Activated T-helper 2 cell treated with anti-CD3 and anti-CD28 coated beads, Interferon-gamma antibody, Interleukin-2, Interleukin-4, amounts not matched to agents 10 μg/mL and 5 μg/mL and 100 μg/mL, durations not matched to agents 14 hours and 24 hours and 36 hours (primary cell): ENCODE measurements at regions not wholly inside any gene's neighbourhood (a gene's known extent, or its start where the extent isn't known, plus 50 kb on each side); places are given as distances from the start of the nearest gene placed in this dataset.

Experiments
- DNase-seq: peaks from one replicate; pipeline ENCODE4 v3.0.0; 2021; ENCODE audit warnings: low spot score
- H3K27ac Mint-ChIP-seq: one replicate; pipeline ENCODE4 v1.8.0; 2021; ENCODE audit warnings: mixed read lengths
- H3K27me3 Mint-ChIP-seq: one replicate; pipeline ENCODE4 v1.8.0; 2021; ENCODE audit warnings: low read depth, mixed read lengths
- H3K36me3 Mint-ChIP-seq: one replicate; pipeline ENCODE4 v1.8.0; 2021; ENCODE audit warnings: low read depth, mixed read lengths
- H3K4me1 Mint-ChIP-seq: one replicate; pipeline ENCODE4 v1.8.0; 2021; ENCODE audit warnings: low read depth, mixed read lengths
- H3K4me3 Mint-ChIP-seq: one replicate; pipeline ENCODE4 v1.8.0; 2021; ENCODE audit warnings: low read depth, mild to moderate bottlenecking, moderate library complexity, mixed read lengths
- H3K9me3 Mint-ChIP-seq: one replicate; pipeline ENCODE4 v1.8.0; 2021; ENCODE audit warnings: mixed read lengths
- intact Hi-C: fragments of 100-400 bp; cut with micrococcal nuclease; formaldehyde crosslinking; loops from one replicate; pipeline ENCODE4 v1.15.1; 2023

DNA sequence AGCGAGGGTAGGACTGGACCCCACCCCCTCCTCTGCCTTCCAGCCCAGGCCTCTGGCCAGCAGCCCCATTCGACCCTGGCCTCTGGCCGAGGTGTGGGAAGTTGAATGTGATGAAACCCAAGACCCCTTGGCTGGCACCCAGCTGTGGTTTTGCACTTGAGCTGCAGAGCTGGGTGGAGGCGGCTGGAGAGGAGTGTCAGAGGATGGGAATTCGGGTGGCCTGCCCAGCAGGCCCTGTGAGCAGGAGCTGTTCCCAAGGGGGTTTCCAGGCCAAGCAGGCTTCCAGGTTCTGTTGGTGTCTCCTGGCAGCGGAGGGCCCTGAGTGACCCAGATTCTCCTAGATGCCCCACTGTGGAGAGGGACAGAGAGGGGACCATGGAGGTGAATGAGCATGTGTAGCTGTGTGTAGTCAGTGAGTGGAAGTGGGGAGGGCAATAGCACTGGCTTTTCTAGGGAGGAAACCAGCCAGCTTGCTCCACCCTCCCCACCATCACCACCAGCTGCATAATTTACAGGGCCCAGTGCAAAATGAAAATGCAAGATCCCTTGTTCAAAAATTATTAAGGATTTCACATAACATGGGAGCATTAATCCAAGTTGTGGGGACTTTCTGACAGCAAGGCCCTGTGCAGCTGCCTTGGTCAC lies 172.2 kb upstream of the HAAO start:
- intact Hi-C loops = no loop called here
- peaks cover 19% of the 10 kb centered on the region for H3K27me3 Mint-ChIP-seq
- H3K4me3 Mint-ChIP-seq = no peak overlapping the region
- H3K9me3 Mint-ChIP-seq = no peaks in the 10 kb centered on the region
- no peak for DNase-seq
- H3K27ac Mint-ChIP-seq = no peak overlapping the region
- no peaks in the 10 kb centered on the region for H3K36me3 Mint-ChIP-seq
- H3K4me1 Mint-ChIP-seq = peaks cover 8% of the 10 kb centered on the region

DNA sequence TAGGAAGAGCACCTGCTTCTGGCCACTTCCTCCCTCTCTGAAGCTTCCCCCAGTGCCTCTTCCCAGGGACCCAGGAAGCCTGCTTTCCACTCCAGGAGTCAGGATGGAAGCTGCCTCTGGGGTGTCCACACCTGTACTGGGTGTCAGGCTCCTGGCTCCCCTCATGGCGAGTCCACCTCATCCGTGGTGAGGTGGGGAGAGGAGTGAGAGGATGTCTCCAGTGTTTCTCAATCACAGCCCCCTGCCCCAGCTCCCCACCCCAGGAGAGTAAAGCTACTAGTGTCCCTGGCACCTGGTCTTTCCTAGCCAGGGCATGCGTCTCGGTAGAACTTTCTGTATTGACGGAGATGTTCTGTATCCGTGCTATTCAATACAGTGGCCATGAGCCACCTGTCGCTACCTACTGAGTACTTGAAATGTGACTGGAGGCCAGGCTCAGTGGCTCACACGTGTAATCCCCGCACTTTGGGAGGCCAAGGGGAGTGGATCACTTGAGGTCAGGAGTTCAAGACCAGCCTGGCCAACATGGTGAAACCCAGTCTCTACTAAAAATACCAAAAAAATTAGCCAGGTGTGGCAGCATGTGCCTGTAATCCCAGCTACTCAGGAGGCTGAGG lies 171.2 kb upstream of the HAAO start:
- Mint-ChIP-seq H3K4me3 (no peak overlapping the region), H3K4me1 (peaks cover 8% of the 10 kb centered on the region), H3K27me3 (peaks cover 19% of the 10 kb centered on the region), H3K36me3 (no peaks in the 10 kb centered on the region), H3K27ac (no peak overlapping the region), H3K9me3 (no peaks in the 10 kb centered on the region)
- intact Hi-C loops = no loop called here
- DNase-seq = no peak

DNA sequence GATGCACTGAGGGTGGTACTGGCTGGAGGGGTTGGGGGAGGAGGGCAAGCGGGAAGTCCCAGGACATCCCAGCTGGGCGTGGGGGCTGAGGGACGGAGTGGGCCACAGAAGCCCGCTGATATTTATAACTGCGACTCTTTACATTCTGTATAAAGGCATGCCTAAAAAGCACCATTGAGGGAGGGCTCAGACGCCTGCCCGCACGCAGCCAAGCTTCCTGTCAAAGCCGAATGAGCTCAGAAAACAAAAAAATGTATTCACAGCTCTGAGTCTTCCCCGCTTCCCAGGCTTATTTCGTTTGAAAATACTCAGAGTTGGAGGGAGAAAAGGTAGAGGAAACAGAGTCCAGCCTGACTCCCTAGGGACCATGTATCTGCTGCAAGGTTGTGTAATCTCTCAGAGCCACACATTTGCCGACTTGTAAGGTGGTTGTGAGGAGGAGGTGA lies 170.1 kb upstream of the HAAO start:
- no peaks in the 10 kb centered on the region for H3K36me3 Mint-ChIP-seq
- H3K4me3 Mint-ChIP-seq = no peak overlapping the region
- peaks cover 8% of the 10 kb centered on the region for H3K4me1 Mint-ChIP-seq
- no peaks in the 10 kb centered on the region for H3K9me3 Mint-ChIP-seq
- peaks cover 19% of the 10 kb centered on the region for H3K27me3 Mint-ChIP-seq
- H3K27ac Mint-ChIP-seq = no peak overlapping the region
- intact Hi-C loops = no loop called here
- no peak for DNase-seq

DNA sequence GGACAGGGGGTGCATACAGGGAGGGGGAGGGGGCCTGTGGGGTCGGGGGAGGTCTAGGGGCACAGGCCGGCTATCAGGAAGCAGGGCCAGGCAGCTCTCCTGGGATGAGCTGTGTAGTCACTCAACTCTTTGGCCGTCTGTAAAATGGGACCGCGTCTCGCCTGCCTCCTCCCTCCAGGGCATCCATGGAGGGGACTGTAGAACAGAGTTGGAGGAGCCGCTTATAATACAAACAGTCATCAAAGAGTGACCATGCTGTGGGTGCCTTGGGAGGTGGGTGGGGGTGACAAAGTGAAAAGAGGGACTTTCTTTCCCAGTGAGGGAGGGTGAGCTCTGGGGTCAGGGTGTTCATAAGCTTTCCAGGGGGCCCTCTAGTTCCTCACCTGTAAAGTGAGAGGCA lies 169.6 kb upstream of the HAAO start:
- Mint-ChIP-seq H3K9me3 (no peaks in the 10 kb centered on the region), H3K4me3 (no peak overlapping the region), H3K36me3 (no peaks in the 10 kb centered on the region), H3K4me1 (peaks cover 8% of the 10 kb centered on the region), H3K27ac (no peak overlapping the region), H3K27me3 (peaks cover 19% of the 10 kb centered on the region)
- intact Hi-C loops = no loop called here
- no peak for DNase-seq

DNA sequence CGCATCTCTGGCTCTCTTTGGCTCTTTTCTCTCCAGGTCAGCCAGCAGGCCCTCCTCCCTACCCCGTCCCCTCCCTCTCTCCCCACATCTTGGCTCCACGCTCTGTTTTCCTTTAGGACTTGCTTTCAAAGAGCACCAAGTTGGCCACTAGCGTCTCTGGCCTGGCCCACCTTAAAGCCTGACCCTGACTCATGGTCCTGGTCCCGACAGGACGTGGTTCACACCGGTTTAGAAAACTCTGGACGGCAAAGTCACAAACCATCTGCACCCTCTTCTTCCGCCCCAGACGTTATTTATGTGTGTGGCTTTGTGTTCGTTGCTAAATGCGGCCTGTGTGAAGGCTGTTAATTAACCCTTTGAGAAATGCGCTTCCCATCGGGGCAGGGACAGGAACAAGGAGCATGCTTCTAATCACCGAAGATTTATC lies 169.0 kb upstream of the HAAO start:
- H3K27ac Mint-ChIP-seq = no peak overlapping the region
- H3K9me3 Mint-ChIP-seq = no peaks in the 10 kb centered on the region
- intact Hi-C loops = no loop called here
- H3K4me1 Mint-ChIP-seq = peaks cover 8% of the 10 kb centered on the region
- no peak overlapping the region for H3K4me3 Mint-ChIP-seq
- H3K27me3 Mint-ChIP-seq = peaks cover 19% of the 10 kb centered on the region
- no peaks in the 10 kb centered on the region for H3K36me3 Mint-ChIP-seq
- no peak for DNase-seq

DNA sequence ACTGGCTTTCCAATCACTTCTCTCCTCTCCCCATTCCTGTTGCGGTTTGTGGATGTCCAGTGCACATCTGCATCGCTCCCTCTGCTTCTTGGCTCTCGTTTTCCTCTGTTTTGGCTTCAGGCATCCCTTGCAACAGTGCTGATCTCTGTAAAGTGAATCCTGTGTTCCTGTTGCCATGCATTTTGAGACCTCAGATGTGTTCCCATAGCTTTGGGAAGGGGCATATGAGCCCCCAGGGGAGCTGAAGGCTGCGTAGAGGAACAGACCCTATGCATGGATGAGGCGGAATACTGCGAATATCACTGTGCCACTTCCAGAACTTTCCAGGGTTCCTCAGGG lies 168.4 kb upstream of the HAAO start:
- H3K9me3 Mint-ChIP-seq = no peaks in the 10 kb centered on the region
- no peak overlapping the region for H3K27ac Mint-ChIP-seq
- H3K27me3 Mint-ChIP-seq = peaks cover 19% of the 10 kb centered on the region
- H3K36me3 Mint-ChIP-seq = no peaks in the 10 kb centered on the region
- intact Hi-C loops = no loop called here
- peaks cover 8% of the 10 kb centered on the region for H3K4me1 Mint-ChIP-seq
- H3K4me3 Mint-ChIP-seq = no peak overlapping the region
- no peak for DNase-seq

DNA sequence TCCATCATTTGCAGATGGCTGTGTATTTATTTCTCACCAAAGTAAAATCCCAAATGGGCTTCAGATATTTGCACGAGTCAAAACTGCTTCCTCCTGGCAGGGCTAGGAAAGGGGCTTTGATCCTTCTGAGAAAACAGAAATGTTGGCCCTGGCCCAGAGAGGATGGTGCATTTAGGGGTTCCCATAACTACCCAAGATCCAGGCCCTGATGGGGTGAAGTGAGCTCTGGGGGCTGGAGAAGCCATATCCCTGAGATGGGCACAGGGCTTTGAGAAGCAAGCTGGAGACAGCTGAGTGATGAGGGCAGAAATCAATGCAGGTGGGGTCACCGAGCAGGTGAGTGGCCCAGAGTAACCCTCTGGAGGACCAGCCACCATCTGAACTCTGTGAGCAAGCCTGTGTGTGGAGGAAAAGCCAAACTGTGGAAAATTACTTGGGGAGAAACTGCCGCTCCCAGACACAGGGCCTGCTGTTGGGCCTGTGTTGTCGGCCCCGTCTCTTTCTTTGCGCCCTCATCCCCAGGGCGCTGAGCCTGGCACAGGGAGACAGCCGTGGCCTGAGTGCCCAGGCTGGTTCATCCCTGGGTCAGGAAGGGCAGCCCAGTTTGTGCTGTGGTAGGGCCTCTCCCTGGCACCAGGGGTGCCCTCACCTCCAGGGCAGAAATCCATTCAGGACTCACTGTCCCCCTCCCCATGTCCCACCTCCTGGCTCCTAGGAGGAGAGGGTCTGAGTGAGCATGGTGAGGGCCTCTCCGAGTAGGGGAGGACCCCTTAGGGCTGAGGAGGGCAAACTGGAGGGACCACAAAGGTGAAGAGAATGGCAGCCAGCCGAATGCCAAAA lies 167.8 kb upstream of the HAAO start:
- H3K4me1 Mint-ChIP-seq = peaks cover 8% of the 10 kb centered on the region
- H3K4me3 Mint-ChIP-seq = no peak overlapping the region
- intact Hi-C loops = no loop called here
- H3K36me3 Mint-ChIP-seq = no peaks in the 10 kb centered on the region
- peaks cover 19% of the 10 kb centered on the region for H3K27me3 Mint-ChIP-seq
- no peak for DNase-seq
- H3K9me3 Mint-ChIP-seq = no peaks in the 10 kb centered on the region
- H3K27ac Mint-ChIP-seq = no peak overlapping the region

DNA sequence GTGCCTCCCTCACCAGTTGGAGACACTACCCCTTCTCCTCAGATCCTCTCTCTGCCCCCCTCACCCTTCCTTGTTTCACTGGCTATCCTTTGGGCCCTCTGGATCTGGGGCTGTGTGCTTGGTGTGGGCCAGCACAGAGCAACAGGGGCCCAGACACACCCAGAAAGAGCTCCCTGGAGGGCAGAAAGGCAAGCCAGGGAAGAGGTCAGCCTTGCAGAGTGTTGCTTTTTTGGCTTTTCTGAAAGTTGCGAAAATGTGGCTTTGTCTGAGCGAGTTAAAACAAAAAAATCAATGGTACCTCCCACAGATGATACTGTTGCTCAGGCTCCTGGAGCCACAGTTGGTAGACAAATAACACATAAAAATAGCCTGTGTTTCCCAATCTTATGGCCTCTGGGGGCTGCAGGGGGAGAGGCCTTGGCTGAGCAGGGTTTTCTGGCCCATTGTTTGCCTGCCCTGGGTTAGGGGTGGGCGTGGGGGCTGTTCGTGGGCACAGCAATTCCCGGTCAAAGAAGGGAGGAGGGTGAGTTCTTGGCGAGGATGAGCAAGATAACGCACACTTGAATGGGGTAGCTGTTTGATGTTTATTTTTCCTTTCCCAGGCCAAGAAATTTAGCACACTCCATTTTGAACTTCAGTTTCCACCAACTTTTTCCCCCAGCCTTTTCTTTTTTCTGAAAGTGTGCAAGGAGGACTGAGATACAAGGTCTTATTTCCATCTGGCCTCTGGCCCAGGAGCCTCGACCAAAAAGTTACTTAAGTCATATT lies 167.0 kb upstream of the HAAO start:
- H3K9me3 Mint-ChIP-seq = no peaks in the 10 kb centered on the region
- DNase-seq = no peak
- peaks cover 8% of the 10 kb centered on the region for H3K4me1 Mint-ChIP-seq
- peaks cover 19% of the 10 kb centered on the region for H3K27me3 Mint-ChIP-seq
- no peak overlapping the region for H3K27ac Mint-ChIP-seq
- intact Hi-C loops = no loop called here
- H3K36me3 Mint-ChIP-seq = no peaks in the 10 kb centered on the region
- H3K4me3 Mint-ChIP-seq = no peak overlapping the region

DNA sequence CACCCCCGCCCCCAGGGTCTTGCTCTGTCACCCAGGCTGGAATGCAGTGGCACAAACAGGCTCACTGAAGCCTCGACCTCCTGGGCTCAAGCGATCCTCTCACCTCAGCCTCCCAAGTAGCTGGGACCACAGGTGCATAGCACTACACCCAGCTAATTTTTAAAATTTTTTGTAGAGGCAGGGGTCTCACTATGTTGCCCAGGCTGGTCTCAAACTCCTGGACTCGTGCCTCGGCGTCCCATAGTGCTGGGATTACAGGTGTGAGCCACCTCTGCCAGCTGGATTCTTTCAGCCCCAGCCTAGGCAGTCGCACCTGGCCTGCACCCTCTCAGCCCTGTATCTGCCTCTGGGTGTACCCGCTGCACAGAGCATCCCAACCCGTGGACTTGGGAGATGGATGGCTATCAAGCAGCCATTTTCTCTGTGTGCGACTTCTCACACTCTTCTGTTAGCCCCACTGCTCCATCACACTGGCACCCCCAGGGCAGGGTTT lies 166.4 kb upstream of the HAAO start:
- intact Hi-C loops = no loop called here
- Mint-ChIP-seq H3K27me3 (peaks cover 19% of the 10 kb centered on the region), H3K27ac (no peak overlapping the region), H3K4me1 (peaks cover 8% of the 10 kb centered on the region), H3K36me3 (no peaks in the 10 kb centered on the region), H3K9me3 (no peaks in the 10 kb centered on the region), H3K4me3 (no peak overlapping the region)
- DNase-seq = no peak

DNA sequence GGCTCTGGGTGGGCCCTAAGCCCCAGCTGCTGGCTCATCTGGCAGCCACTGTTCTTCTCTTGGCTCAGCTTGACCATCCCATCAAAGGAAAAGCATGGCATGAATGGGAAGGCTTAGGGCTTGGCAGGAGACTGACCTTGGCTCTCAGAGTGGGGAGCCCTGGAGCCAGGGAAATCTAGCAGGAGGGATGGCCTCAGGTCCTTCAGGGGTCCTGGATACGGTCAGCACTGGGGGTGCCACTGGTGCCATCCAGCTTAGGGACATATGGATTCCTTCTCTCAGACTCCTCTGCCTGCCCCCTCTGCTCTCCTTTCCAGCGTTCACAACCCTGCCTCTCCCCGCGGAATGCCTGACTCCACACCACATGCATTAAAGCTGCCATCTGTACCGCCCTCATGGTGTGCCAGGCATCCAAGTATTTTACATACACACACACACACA lies 165.5 kb upstream of the HAAO start:
- H3K4me3 Mint-ChIP-seq = no peak overlapping the region
- peaks cover 15% of the 10 kb centered on the region for H3K27me3 Mint-ChIP-seq
- no peaks in the 10 kb centered on the region for H3K36me3 Mint-ChIP-seq
- no peaks in the 10 kb centered on the region for H3K9me3 Mint-ChIP-seq
- peaks cover 5% of the 10 kb centered on the region for H3K4me1 Mint-ChIP-seq
- no peak overlapping the region for H3K27ac Mint-ChIP-seq
- intact Hi-C loops = no loop called here
- no peak for DNase-seq

DNA sequence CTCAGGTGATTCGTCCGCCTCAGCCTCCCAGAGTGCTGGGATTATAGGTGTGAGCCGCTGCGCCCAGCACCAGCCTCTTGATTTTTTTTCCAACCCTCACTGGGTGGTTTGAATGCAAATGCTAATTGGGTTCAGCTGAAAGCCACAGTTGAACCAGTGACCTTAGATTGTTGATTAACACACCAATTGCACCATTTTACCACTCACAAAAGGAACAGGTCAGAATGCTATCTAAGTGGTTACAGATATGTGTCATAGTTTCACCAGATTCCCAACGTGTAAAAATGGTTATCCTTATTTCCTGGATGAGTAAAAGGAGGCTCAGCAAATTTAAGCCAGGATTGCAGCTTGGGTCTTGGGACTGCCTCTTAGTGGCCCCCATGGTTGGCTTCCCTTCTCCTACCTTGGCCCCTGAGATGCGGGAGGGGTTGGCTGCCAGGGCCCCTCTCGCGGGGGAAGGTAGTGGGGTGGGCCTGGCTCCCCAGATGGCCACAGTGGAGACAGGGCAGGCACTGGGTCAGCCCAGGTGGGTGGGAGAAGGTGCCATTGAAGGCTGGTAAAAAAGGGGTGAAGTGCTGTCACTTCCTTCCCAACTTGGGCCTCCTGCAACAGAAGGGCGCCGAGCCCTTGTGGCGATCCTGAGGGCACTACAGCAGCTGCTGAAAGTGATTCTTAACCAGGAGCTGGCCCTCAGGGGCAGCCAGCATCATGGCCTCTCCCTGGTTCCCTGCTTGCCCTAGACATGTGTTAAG lies 164.9 kb upstream of the HAAO start:
- H3K27ac Mint-ChIP-seq = no peak overlapping the region
- H3K4me1 Mint-ChIP-seq = peaks cover 1% of the 10 kb centered on the region
- DNase-seq = no peak
- H3K9me3 Mint-ChIP-seq = no peaks in the 10 kb centered on the region
- peaks cover 11% of the 10 kb centered on the region for H3K27me3 Mint-ChIP-seq
- H3K4me3 Mint-ChIP-seq = no peak overlapping the region
- intact Hi-C loops = no loop called here
- H3K36me3 Mint-ChIP-seq = no peaks in the 10 kb centered on the region
